ENCODE measurements at regions not wholly inside any gene's neighbourhood (a gene's known extent, or its start where the extent isn't known, plus 50 kb on each side); places are given as distances from the start of the nearest gene placed in this dataset.

- Histone ChIP-seq H3K27me3 (replicated peaks; ENCODE audit: insufficient read depth) (no peaks in the 10 kb centered on the region), H3K4me3 (no peak overlapping the region)
- ATAC-seq (ENCODE audit: insufficient number of reproducible peaks, low FRiP score, low read depth): no peak
Observed at GRCh38 chr4:14329228-14329627, 673.1 kb upstream of the CPEB2 start.

GRCh38 chr4:14333616-14334015 is 668.7 kb upstream of the CPEB2 start:
- H3K4me1 ChIP-seq (ENCODE audit: control insufficient read depth in 1 of 2, low read depth in 2 of 2): no peaks in the 10 kb centered on the region
- TF ChIP-seq CTCF (IDR thresholded peaks at IDR 0.05): no peak
- ATAC-seq (ENCODE audit: insufficient number of reproducible peaks, low FRiP score, low read depth) (no peak), DNase-seq (ENCODE audit: low spot score) (no peak)
- H3K9me3 ChIP-seq: no peaks in the 10 kb centered on the region
- H3K27me3 ChIP-seq (replicated peaks; ENCODE audit: insufficient read depth): no peaks in the 10 kb centered on the region
- no peak overlapping the region for H3K4me3 ChIP-seq
- H3K27ac ChIP-seq: no peak overlapping the region
- H3K36me3 ChIP-seq: no peaks in the 10 kb centered on the region

More at GRCh38 chr4:14329228-14329627, 673.1 kb upstream of the CPEB2 start:
- Histone ChIP-seq H3K9me3 (no peaks in the 10 kb centered on the region), H3K4me1 (ENCODE audit: control insufficient read depth in 1 of 2, low read depth in 2 of 2) (no peaks in the 10 kb centered on the region), H3K36me3 (no peaks in the 10 kb centered on the region), H3K27ac (no peak overlapping the region)
- DNase-seq (ENCODE audit: low spot score): no peak
- TF ChIP-seq CTCF (IDR thresholded peaks at IDR 0.05): no peak

GRCh38 chr4:14334166-14334565 is 668.1 kb upstream of the CPEB2 start:
- Histone ChIP-seq H3K9me3 (no peaks in the 10 kb centered on the region), H3K4me1 (ENCODE audit: control insufficient read depth in 1 of 2, low read depth in 2 of 2) (no peaks in the 10 kb centered on the region), H3K27me3 (replicated peaks; ENCODE audit: insufficient read depth) (no peaks in the 10 kb centered on the region), H3K27ac (no peak overlapping the region), H3K36me3 (no peaks in the 10 kb centered on the region), H3K4me3 (no peak overlapping the region)
- no peak for TF ChIP-seq CTCF (IDR thresholded peaks at IDR 0.05)
- DNase-seq (ENCODE audit: low spot score) (no peak), ATAC-seq (ENCODE audit: insufficient number of reproducible peaks, low FRiP score, low read depth) (no peak)

GRCh38 chr4:14335872-14336271 is 666.4 kb upstream of the CPEB2 start:
- no peak for ATAC-seq (ENCODE audit: insufficient number of reproducible peaks, low FRiP score, low read depth)
- DNase-seq (ENCODE audit: low spot score): no peak
- no peak for TF ChIP-seq CTCF (IDR thresholded peaks at IDR 0.05)
- H3K27me3 ChIP-seq (replicated peaks; ENCODE audit: insufficient read depth): no peaks in the 10 kb centered on the region
- no peak overlapping the region for H3K27ac ChIP-seq
- H3K36me3 ChIP-seq: no peaks in the 10 kb centered on the region
- no peaks in the 10 kb centered on the region for H3K9me3 ChIP-seq
- no peaks in the 10 kb centered on the region for H3K4me1 ChIP-seq (ENCODE audit: control insufficient read depth in 1 of 2, low read depth in 2 of 2)
- no peak overlapping the region for H3K4me3 ChIP-seq

- ATAC-seq (ENCODE audit: insufficient number of reproducible peaks, low FRiP score, low read depth): no peak
- no peak overlapping the region for H3K27ac ChIP-seq
- no peak overlapping the region for H3K4me3 ChIP-seq
- H3K27me3 ChIP-seq (replicated peaks; ENCODE audit: insufficient read depth): no peaks in the 10 kb centered on the region
- DNase-seq (ENCODE audit: low spot score): no peak
- no peaks in the 10 kb centered on the region for H3K9me3 ChIP-seq
- H3K4me1 ChIP-seq (ENCODE audit: control insufficient read depth in 1 of 2, low read depth in 2 of 2): no peaks in the 10 kb centered on the region
- no peaks in the 10 kb centered on the region for H3K36me3 ChIP-seq
- TF ChIP-seq CTCF (IDR thresholded peaks at IDR 0.05): no peak
Observed at GRCh38 chr4:14336656-14337055, 665.6 kb upstream of the CPEB2 start.

Data from thoracic aorta (tissue), 2 donors.